GM21576 (cell line): ENCODE measurements at regions not wholly inside any gene's neighbourhood (a gene's known extent, or its start where the extent isn't known, plus 50 kb on each side); places are given as distances from the start of the nearest gene placed in this dataset.
"Not testable (repeated sequence)": the region's sequence is repeated elsewhere in the genome, so short reads cannot be mapped to it uniquely, and the experiment has no call there.

Experiments used
- ATAC-seq: cut with Tn5 transposase; IDR thresholded peaks from one replicate; pipeline ENCODE4 v1.9.1; 2021; ENCODE audit warnings: mild to moderate bottlenecking, moderate library complexity; ENCODE audit not compliant: unreplicated experiment

DNA sequence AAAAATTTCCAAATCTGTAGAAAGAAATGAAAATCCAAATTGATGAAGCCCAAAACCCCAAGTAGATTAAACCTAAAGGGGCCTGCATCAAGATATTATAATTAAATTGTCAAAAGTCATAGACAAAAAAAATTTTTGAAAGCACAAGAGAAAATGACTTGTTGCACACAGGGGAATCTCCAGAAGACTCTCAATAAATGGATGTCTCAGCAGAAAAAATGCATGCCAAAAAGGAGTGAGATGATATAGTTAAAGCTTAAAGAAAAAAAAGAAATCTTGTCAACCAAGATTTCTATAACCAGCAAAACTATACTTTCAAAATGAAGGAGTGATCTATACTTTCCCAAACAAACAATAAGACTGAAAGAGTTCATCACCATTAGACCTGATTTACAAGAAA is 393.2 kb upstream of the SPAG17 start:
- no peak for ATAC-seq

DNA sequence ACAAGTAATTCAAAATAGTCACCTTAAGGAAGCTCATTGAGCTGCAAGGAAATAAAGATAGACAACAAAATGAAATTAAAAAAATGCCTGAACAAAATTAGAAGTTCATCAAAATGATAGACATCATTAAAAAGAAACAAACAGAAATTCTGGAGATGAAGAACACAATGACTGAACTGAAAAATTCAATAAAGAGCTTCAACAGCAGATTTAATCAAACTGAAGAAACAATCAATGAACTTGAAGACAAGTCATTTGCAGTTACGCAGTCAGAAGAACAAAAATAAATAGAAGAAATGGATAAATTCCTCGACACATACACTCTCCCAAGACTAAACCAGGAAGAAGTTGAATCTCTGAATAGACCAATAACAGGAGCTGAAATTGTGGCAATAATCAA is 390.0 kb upstream of the SPAG17 start:
- no peak for ATAC-seq

DNA sequence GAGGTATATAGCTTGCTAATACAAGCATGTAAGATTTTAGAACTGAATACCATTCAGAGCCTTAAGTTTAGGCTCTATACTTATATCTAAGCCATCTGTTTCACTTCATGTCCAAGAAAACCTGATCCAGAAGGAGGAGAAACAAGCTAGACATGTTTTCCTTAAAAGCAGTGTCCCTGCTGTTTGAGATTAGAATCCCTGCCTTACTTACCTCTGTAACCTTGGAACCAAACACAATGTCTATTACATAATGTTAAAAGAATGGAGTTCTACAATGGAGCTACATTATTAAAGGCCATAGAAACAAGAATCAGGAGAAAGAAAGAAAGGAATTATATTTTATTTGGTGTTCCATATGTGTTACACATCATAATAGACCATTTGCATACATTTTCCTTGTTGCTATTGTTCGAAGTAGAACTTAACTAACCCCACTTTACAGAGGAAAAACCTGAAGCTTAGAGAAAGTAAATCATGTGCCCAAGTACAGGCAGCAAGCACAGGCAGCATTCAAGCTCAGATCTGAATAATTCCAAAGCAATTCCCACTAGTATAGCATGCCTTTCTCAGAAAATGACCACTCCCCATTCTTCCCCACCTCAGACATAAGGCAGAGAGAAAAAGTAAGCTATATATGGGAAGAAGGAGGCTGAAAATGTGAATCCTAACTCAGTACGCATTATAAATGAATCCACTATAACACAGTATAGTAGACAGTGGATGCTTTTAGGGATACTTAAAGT is 380.1 kb upstream of the SPAG17 start:
- no peak for ATAC-seq

DNA sequence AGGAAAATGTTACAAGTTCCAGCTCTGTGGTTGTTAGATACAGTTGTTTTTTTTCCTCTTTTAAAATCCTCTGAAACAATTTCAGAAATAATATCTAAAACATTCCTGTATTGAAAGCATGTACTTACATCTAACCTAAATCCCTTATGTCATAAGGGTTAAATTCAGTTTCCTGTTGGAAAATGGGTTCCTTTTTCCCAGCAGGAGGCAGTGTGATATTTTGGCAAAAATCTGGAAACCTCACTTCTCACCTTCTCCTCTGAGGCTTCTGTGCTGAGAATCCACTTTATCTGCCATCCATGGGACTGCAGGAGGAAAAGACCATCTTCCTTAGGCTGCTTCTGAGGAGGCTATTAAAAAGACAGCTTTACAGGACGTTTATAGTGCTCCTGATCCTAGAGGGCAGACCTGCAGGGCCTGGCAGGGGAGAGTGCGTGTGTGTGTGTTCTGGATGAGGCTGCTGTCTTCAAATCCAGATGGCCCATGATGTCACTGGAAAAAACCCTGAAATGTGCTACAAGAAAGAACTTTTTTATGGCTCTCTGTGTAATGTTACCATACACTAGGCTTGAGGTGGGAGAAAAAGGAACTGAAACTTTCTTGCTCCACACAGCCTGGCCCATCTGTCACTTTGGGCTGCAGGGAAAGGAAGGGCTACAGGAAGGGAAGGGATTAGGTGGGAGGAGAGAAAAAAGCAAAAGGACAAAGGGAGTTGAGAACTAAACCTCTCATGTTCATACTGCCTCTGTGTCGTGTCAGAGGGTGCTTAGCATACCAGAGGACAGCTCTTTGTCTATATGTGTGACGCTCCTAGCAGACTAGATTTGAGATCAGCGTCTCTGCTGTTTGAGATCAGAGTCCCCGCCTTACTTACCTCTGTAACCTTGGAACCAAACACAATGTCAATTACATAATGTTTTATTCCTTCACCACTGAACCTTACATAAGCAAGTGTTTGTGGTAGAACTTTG is 379.2 kb upstream of the SPAG17 start:
- ATAC-seq, result peak; percentile 49

DNA sequence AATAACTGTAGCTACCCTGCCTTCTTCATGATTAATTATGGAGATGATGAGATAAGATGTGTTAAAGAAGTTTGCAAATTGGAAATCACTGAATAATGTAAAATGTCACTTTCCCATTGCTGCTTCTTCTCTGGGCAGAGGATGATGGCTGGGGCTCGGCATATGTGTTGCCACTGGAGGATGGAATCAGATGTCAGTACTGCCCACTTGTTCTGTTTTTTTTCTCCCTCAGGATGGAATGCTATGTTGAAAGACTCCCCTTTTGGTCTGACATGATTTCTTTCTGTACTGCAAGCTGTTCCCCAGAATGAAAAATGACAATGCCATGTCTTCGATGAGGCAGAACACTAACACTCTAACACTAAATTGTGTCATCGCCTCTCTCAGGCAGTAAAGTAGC is 373.9 kb upstream of the SPAG17 start:
- no peak for ATAC-seq

DNA sequence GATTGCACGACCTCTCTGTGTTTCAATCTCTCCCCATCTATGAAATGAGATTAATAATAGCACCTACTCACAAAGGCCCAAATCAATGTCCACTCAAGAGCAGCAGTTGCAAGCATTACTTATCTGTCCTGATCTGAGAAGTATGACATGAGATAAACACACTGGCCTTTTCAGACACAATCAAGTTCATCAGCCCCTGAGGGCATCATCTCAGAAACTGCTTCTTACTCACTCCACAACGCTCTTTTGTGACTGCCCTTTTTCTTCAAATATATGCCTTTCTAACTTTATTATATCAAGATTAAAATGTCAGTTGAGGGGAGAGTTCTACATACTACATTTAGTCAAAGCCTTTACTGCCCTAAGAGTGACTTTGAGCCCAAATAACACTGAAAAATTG is 371.9 kb upstream of the SPAG17 start:
- ATAC-seq, result no peak

DNA sequence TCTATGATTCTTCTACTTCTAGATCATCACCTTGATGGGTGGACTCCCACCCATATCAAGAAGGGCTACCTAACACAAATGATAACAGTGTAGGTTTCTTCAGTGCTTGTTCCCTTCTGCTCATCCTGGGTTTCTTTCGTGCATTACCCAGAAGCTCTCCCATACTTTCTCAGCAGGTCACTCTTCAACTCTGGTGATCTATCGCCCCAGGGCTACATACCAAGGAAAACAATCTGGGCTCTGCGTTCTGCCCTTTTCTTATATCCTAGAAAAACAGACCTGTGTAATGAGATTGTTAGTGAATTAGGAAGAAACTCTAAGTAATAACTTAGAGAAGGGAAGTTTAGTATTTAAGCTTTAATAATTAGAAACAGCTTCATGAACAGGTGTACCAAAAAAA is 370.6 kb upstream of the SPAG17 start:
- ATAC-seq, result no peak

DNA sequence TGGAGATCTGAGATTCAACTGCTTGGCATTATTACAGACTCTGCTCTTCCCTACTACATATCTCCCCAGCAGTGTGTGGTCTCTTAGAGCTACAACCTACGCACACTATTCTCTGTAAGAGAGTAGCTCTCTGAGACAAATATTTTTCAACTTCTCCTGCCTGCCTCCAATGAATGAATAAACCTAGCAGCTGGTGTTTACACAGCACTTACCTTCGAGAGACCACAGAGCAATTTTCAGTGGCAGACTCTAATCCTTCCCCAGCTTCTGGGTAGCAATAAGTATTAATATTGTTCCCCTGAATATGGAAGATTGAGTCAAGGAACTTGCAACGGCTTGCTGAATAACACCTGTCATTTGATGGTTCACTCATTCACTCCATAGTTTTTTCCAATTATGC is 350.9 kb upstream of the SPAG17 start:
- ATAC-seq, result no peak

DNA sequence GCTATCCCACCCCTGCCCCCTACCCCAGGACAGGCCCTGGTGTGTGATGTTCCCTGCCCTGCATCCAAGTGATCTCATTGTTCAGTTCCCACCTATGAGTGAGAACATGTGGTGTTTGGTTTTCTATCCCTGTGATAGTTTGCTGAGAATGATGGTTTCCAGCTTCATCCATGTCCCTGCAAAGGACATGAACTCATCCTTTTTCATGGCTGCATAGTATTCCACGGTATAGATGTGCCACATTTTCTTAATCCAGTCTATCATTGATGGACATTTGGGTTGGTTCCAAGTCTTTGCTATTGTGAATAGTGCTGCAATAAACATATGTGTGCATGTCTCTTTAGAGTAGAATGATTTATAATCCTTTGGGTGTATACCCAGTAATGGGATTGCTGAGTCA is 326.9 kb upstream of the SPAG17 start:
- not testable (repeated sequence) for ATAC-seq

DNA sequence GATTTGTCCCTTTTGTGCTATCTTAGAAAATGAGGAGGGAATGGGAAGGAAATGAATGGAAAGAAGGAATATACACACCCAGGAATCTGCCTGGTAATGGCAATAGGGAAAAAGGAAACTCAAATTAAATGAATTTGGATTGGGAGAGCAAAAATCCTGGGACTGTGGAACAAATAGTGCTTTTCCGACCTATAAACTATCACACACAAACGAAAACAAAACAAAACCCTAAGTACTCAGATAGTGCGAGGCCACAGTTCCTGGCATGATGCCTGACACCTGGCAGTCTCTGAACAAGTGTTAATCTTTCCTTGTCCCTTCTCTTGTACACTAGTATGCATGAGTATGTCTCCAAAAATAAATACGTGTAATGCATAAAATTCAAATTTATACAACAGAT is 319.8 kb upstream of the SPAG17 start:
- ATAC-seq, result no peak

DNA sequence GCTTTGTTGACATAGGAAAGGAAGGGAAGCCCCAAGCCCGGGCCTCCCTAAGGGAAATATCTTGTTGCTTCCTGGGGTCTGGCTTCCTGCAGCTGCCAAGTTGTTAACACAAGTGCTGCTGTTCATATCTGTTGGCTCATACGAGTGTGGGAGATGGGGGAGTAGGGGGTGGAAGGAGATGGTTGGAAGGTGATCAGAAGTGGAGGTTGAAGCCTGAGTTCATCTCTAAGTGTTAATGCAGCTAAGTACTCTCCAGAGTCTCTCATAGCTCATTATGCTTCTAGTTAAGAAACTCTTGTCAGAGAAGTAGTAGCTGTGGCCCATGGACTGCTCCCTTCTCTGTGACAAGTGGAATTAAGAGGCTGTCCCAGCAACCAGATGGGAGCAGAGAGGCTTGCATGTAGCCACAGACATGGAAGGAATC is 319.2 kb upstream of the SPAG17 start:
- ATAC-seq, result no peak

DNA sequence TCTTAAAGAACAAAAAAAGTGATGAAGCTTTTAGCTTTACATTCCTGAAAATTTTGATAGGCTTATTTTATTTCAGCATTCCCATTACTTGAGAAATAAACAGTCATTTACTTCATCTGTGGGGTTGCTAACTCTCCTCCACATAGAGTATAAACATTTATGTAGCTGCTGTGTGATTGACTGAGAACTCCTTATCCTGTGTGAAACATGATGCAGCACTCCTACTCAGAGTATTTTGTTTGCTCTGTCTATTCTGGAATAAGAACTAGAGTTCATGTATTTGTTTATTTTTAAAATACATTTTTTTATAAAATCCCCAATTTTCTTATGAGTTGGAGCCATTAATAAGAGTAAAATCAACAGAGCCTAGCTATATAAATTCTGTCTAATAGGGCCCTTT is 318.7 kb upstream of the SPAG17 start:
- no peak for ATAC-seq

DNA sequence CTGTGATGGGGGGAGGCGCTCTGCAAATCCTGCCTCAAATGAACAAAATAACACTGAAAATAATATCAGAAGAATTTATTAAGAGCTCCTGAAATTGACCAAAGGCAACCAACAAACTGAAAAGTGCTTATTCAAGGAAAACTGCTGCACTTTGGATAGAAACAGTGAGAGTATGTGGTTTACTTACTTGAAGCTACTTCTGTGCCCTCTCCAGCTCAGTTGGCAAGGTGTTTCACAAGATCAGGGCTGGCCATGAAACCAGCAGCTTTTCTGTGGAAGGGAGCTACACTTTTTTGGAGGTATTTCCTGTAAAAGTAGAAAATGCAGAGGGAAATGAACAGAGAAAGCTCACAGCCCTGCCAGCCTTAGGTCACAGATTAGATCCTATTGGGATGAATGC is 310.0 kb upstream of the SPAG17 start:
- no peak for ATAC-seq

DNA sequence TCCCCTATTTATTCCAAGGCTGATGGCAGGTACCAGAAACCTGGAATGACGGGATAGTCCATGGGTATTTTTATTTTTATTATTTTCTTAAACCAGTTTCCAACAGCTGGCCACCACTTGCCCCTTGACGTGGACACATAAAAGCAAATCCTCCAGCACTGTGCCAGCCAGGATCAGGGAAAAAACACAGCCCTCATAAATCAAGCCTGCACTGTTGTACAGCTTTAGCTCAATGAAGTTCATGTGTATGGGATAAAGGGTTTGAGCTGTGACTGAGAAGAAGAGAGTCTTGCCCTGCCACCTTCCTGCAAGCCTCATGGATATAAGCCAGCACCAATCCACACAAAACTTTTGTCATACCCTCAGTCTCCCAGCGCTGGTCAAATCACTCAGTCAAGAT is 303.8 kb upstream of the SPAG17 start:
- no peak for ATAC-seq

DNA sequence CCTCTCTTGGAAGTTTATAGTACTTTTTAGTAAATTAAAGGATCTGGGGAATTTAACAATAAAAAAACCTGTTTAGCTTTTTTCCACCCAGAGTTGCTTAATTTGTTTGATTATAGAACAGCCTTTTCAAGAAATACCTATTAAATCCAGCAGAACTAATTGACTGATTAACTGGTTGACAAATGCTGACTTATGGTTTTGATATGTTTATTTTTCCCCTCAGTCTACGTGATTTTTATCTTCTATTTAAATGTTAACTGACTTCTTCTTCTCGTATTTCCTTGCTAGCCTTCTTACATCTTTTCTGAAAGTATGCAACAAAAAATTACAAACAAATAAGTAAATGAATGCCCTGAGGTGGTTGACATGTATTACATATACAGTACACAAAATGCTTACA is 302.9 kb upstream of the SPAG17 start:
- ATAC-seq, result no peak

DNA sequence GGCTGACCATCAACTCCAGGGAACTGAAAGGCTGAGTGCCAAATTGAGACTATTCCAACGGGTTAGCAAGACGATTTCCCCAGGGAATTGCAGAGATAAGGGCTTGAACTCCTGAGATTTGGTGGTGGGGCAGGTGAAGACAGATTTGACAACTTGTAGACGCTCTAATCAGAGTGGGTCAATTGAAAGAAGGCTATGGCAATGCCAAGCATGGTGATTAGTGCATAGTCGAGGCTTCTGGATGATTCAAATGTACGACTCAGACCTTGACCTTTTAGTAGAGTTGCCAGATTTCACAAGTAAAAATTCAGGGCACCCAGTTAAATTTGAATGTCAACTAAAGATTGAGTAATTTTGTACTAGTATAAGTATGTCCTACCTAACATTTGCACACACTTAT is 302.1 kb upstream of the SPAG17 start:
- no peak for ATAC-seq

DNA sequence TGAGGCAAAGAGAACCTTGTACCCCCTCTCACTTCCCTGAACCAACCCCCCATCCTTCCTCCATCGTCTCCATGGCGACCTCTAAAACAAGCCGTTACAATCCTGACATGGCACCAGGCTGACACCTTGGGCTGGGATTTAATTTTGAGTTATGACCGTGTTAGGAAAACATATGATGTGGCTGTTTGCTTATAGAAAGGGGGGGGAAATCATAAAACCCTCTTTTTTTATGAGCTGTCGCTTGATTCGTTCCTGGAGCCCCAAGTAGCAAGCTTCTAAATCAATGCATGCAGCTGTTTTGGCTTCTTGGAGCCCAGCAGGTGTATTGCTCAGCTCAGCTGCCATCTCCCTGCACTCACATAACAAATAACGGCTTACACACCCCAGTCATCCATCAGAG is 301.2 kb upstream of the SPAG17 start:
- ATAC-seq, result no peak

DNA sequence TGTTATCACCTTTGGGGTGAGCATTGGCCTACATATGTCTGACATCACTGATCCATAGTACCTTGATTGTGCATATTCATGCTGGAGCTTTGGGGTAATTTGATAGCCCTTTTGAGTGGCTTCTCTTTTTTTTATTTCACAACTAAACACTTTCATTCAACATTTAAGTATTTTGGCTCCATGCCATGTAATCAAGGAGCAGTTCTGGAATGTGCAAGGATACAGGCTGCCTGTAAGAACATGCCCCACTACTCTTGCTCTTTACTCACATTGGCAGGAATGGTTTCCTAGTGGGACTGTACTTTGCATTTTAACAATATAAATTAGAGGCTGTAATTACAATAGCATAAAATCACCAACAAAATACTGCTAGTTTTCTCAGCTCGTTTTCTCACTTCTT is 300.7 kb upstream of the SPAG17 start:
- ATAC-seq, result no peak

DNA sequence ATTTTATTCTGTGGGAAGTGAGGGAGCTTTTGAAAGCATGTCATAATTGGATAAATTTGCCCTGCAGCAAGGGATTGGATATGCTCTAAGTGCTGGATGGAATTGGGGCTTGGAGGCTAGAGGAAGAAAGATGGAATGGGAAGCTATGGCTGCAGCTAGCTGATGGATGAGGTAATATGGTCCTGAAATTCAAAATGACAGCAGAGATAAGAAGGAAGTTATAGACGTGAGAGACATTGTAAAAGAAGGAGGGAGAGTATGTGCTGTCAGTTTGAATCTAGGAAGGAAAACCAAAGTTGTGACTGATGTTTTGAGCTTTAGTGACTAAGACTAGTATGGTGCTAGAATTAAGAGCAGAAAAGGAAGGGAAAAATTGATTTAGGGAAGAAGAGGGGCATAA is 299.9 kb upstream of the SPAG17 start:
- no peak for ATAC-seq

DNA sequence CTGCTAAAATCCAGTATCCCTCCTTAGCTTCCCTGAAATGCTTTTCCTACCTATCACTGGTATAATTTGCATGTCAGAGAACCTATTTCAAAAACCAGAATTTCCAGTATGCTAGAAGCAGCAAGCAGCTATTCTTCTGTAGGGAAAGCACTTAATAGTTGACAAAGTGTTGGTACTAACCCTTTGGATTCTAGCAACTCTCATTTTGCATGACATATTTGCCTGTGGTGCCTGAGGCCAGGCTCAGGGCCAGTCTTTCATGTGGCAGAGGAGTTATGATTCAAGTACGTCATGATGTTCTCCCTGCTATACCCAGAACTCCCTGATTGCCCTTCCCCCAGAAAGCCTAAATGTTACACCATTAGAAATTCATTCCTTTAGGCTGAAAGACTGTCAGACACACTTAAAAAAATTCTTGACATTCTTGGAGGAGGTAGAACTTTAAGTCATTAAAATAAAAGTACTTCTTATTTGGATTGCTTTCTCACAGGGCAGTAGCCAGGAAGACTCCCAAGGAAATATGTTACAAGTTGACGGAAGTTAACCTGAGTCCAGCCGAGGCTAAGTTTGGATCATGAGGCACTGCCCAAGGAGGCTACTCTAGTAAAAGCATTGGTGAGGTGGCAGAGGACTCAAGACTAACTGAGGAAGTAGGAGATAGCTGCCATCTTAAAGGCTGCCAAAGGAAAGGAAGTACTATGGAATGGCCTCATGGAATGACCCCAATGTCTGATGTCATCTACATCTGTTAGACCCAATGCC is 298.4 kb upstream of the SPAG17 start:
- no peak for ATAC-seq

DNA sequence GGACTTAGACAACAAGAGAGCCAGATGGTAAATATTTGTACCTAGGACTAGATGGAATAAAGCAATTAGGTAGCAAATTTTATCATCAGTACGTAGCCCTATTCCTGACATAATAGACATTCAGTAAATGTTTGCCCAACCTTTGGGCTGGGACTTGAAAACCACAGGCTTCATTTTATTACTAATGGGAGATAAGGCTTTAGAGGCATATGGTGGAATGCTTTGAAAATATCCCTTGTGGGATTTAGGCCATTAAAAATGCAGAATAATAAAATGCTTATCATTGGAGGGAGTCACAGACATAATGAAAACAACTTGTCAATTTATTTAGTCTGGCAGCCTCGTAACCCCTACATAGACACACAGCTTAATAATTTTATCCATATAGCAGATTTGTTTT is 296.1 kb upstream of the SPAG17 start:
- ATAC-seq, result no peak
